ENCODE measurements at regions not wholly inside any gene's neighbourhood (a gene's known extent, or its start where the extent isn't known, plus 50 kb on each side); places are given as distances from the start of the nearest gene placed in this dataset.

GRCh38 chr2:13002536-13003331 lies 286.0 kb downstream of the TRIB2 start:
- TF ChIP-seq POLR2A (IDR thresholded peaks at IDR 0.05) (no peak), CTCF (IDR thresholded peaks at IDR 0.05) (no peak)

Data from testis (tissue), 2 donors.